SK-N-SH treated with all-trans-retinoic acid at 6 μM for 48 hours (cell line): ENCODE measurements at regions not wholly inside any gene's neighbourhood (a gene's known extent, or its start where the extent isn't known, plus 50 kb on each side); places are given as distances from the start of the nearest gene placed in this dataset.

Experiments used
- ATAC-seq: fragments of 200-7000 bp; cut with Tn5 transposase; 3 replicates; pipeline ENCODE4 v1.9.1; 2020; ENCODE audit warnings: mild to moderate bottlenecking, moderate library complexity
- ISL1 ChIP-seq: fragments of 250-450 bp; sonication (Bioruptor Pico); IDR thresholded peaks from 2 replicates; pipeline ENCODE4 v2.1.2; 2022; ENCODE audit warnings: mild to moderate bottlenecking, moderate library complexity
- TCF4 ChIP-seq: fragments of 250-450 bp; sonication (Bioruptor Pico); IDR thresholded peaks from 2 replicates; pipeline ENCODE4 v1.8.0; 2021; ENCODE audit warnings: mild to moderate bottlenecking, moderate library complexity, borderline replicate concordance

- TF ChIP-seq ISL1 (0 out of 2 replicates have a peak, but pooled peaks have one; percentile 8), TCF4 (CRISPR knock-in tag) (no peak)
- TF ChIP-seq, all 23 proteins: peak for 1
- no peak for ATAC-seq
These were observed 52.8 kb upstream of the CNOT2 start for GRCh38 chr12:70190262-70191010.
